ENCODE measurements at regions not wholly inside any gene's neighbourhood (a gene's known extent, or its start where the extent isn't known, plus 50 kb on each side); places are given as distances from the start of the nearest gene placed in this dataset.

DNA sequence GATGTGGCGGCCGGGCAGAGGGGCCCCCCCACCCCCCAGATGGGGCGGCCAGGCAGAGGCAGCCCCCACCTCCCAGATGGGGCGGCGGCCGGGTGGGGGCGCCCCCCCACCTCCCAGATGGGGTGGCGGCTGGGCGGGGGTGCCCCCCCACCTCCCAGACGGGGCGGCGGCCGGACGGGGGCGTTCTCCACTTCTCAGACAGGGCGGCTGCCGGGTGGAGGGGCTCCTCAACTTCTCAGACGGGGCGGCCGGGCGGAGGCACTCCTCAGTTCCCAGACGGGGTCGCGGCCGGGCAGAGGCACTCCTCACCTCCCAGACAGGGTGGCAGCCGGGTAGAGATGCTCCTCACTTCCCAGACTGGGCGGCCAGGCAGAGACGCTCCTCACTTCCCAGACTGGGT, 469.8 kb downstream of the PCNX1 start (continued):
- TF ChIP-seq ZBTB5 (IDR thresholded peaks at IDR 0.05) (no peak), POU5F1 (IDR thresholded peaks at IDR 0.05; ENCODE audit: borderline replicate concordance, low read depth, low read length, partially characterized antibody) (no peak)

GRCh38 chr14:71380271-71380670, 473.0 kb downstream of the PCNX1 start:
- DNase-seq (ENCODE audit: extremely low read depth in 1 of 4, low spot score in 3 of 4): no peak
- Histone ChIP-seq H3K27me3 (ENCODE audit: control insufficient read depth in 2 of 2, insufficient read depth in 2 of 2, low read length in 2 of 2) (no peaks in the 10 kb centered on the region), H3K4me1 (replicated peaks in 1 of 2; ENCODE audit: control insufficient read depth in 2 of 2, insufficient read depth in 2 of 2, low read length in 2 of 2) (peaks cover 2 to 5% of the 10 kb centered on the region in 2 experiments; a peak in 2 of 5 replicates), H3K4me2 (ENCODE audit: insufficient read depth, low read length) (no peak overlapping the region), H2AFZ (ENCODE audit: low read depth, low read length) (no peak overlapping the region), H3K79me2 (ENCODE audit: control insufficient read depth, insufficient read depth, low read length) (no peaks in the 10 kb centered on the region), H3K9ac (ENCODE audit: insufficient read depth in 1 of 2, low read depth in 2 of 2, low read length in 2 of 2) (no peak overlapping the region), H3K9me1 (ENCODE audit: control insufficient read depth, insufficient read depth, low read length) (no peaks in the 10 kb centered on the region), H3K4me3 (no peak overlapping the region), H3K9me3 (replicated peaks; ENCODE audit: control insufficient read depth, insufficient read depth, low read depth, low read length) (no peaks in the 10 kb centered on the region), H3K36me3 (ENCODE audit: control insufficient read depth, insufficient read depth, low read length) (no peaks in the 10 kb centered on the region), H4K20me1 (replicated peaks; ENCODE audit: control insufficient read depth, insufficient read depth, low read length) (no peaks in the 10 kb centered on the region), H3K27ac (ENCODE audit: extremely low read depth, low read depth, low read length) (no peak overlapping the region)
- ChIA-PET CTCF (ENCODE audit: low intra/inter-chr PET ratio) (no interaction called here), POLR2A (no interaction called here)
- in situ Hi-C loops (cut with MboI) (no loop called here), intact Hi-C loops (cut with micrococcal nuclease) (no loop called here)
- WGBS (ENCODE audit: insufficient coverage, low coverage, missing lambda C conversion rate): 82% methylated on average over 2 of the region's 2 CpGs
- FAIRE-seq: no peak
- ATAC-seq: no peak
- no TSS peak for BruUV-seq (replicated peaks)
- TF ChIP-seq RFX5 (IDR thresholded peaks at IDR 0.05; ENCODE audit: low read depth, low read length): no peak
- TF ChIP-seq, protein P1, sequence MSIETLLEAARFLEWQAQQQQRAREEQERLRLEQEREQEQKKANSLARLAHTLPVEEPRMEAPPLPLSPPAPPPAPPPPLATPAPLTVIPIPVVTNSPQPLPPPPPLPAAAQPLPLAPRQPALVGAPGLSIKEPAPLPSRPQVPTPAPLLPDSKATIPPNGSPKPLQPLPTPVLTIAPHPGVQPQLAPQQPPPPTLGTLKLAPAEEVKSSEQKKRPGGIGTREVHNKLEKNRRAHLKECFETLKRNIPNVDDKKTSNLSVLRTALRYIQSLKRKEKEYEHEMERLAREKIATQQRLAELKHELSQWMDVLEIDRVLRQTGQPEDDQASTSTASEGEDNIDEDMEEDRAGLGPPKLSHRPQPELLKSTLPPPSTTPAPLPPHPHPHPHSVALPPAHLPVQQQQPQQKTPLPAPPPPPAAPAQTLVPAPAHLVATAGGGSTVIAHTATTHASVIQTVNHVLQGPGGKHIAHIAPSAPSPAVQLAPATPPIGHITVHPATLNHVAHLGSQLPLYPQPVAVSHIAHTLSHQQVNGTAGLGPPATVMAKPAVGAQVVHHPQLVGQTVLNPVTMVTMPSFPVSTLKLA (conservative IDR thresholded peaks at IDR 0.05): no peak
- TF ChIP-seq, protein P2, sequence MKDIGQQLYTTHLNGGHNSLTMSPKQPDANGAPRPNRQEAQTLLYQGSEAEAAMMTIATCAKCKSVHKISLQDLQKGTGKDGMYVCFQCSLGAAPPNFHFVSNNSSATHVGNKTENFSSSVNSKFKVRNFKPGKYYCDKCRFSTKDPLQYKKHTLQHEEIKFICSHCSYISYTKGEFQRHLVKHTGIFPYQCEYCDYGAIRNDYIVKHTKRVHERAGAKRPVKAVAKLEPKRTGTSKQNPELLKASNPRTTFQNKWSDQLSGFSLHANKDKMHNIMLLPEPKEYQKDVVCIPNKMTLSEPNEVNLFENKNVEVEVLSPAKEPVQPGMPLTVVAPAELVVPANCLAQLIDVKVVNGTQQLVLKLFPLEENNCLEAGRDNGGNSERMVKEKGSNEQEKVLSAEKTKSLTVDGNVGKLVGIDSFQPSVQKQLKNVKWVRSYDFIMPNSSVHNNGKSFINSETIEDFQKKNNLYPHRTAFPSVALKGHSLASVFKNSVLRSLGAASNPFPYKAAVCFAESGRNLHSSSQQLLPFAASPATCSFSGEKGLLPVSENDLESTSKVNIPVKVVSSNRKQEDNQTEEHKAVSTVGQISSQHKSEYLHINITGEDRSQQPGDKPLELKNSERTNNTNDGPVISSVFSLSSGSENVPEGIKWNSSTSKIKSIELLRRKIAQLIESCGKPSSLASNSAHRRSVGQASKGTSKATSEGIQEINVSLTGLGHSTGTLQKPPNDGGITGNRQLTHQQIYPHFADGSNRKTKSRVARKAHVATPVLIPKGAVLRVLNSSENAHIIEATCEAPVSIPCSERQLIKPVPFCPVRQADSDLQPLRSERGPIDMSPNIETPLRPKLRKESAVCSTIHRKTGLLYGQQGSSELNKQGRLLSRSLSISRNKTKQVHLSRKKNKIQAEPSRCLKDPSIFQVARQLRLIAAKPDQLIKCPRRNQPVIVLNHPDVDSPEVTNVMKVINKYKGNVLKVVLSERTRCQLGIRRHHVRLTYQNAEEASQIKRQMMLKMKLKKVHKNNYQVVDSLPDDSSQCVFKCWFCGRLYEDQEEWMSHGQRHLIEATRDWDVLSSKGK (CRISPR knock-in tag; IDR thresholded peaks at IDR 0.05): no peak
- TF ChIP-seq KDM4B (IDR thresholded peaks at IDR 0.05; ENCODE audit: borderline replicate concordance in 2 of 2, low read depth in 1 of 2): no peak
- TF ChIP-seq MEF2A (IDR thresholded peaks at IDR 0.05; ENCODE audit: control insufficient read depth, low read depth, low read length): no peak
- no peak for TF ChIP-seq ELF4 (CRISPR knock-in tag; IDR thresholded peaks at IDR 0.05)
- no peak for TF ChIP-seq SLC30A9 (CRISPR knock-in tag; IDR thresholded peaks at IDR 0.05)
- no peak for TF ChIP-seq ZNF512 (tag; IDR thresholded peaks at IDR 0.05)
- no peak for TF ChIP-seq ASH1L (IDR thresholded peaks at IDR 0.05; ENCODE audit: borderline replicate concordance, low read depth, partially characterized antibody)

Data from K562 (cell line).